ENCODE measurements at regions not wholly inside any gene's neighbourhood (a gene's known extent, or its start where the extent isn't known, plus 50 kb on each side); places are given as distances from the start of the nearest gene placed in this dataset.

DNA sequence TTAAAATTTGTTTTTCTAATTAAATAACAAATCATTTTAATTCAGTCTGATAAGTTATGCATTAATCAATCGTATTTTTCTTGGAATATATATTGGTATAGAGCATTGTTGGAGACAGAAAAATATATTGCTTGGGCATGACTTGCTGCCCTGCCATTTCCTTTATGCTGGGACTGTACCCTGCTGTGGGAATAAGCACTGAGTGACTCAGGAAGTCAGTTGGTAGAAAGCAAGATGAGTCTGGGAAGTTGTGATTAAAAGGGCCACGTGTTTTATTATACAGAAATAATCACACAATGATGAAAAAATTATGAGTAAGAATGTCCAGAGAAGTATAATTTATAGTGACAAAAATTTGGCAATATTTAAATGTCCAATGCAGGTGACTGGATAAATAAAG, 139.5 kb downstream of the KIF18A start:
- no peak for DNase-seq
- in situ Hi-C loops (cut with HindIII; ENCODE audit: low pct_ligation_motif_present, low pct_unique_long_range_greater_than_20kb, low sequenced_read_pairs) = no loop called here

DNA sequence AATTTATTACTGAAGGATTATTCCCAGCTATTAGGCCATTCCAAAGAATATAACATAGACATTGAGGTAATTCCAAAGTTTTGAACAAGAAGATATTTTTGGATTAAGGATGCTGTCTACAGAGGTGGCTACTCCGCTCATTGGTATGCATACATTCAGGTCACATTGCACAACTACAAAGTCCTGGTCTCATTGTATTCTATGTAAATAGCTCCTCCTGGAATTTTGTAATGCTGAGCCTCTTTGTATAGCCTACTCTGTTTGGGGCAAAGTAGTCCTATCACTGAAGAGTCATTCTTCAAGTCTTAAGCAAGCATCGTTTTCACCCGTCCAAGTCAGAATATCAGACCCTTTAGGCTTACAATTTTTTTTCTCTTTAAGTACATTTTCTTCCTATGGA, 142.4 kb downstream of the KIF18A start:
- in situ Hi-C loops (cut with HindIII; ENCODE audit: low pct_ligation_motif_present, low pct_unique_long_range_greater_than_20kb, low sequenced_read_pairs) = no loop called here
- no peak for DNase-seq

DNA sequence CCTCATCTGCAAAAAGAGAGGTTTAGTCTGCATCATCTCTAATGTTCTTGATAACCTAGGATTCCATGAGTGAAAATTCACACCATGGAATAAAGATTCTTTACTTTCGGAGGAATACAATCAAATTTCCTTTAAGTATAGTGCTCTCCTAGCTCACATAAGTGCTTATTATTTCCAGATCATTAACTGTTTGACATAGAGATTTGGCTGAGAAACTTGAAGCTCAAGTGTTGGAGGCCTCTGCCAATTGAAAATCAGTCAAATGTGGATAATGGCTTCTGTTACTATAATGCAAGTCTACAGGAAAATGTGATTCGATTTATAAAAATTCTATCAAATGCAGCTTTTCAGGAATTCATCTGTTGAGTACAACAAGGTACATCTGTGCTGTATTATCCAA, 144.6 kb downstream of the KIF18A start:
- DNase-seq = no peak
- in situ Hi-C loops (cut with HindIII; ENCODE audit: low pct_ligation_motif_present, low pct_unique_long_range_greater_than_20kb, low sequenced_read_pairs) = no loop called here

- DNase-seq = no peak
- in situ Hi-C loops (cut with HindIII; ENCODE audit: low pct_ligation_motif_present, low pct_unique_long_range_greater_than_20kb, low sequenced_read_pairs) = no loop called here
Measured at GRCh38 chr11:27949951-27950738, 157.8 kb downstream of the KIF18A start.

GRCh38 chr11:27945348-27945747, 162.6 kb downstream of the KIF18A start:
- no peak for DNase-seq
- in situ Hi-C loops (cut with HindIII; ENCODE audit: low pct_ligation_motif_present, low pct_unique_long_range_greater_than_20kb, low sequenced_read_pairs) = no loop called here

- in situ Hi-C loops (cut with HindIII; ENCODE audit: low pct_ligation_motif_present, low pct_unique_long_range_greater_than_20kb, low sequenced_read_pairs) = no loop called here
Measured at GRCh38 chr11:27938011-27938410, 169.9 kb downstream of the KIF18A start.

DNA sequence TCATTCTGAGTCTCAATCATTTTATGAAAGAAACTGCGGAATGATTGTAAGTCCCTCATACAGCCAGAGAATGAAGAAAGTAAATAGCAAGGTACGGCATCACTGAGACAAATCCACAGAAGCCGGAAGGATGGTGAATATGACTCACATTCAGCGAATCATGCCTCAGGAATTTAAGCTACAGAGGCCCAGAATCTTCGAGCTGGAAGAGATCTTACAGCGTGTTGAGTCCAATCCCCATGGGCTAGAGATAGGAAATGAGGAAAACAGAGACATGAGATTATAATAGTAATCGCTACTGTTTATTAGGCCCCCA, 173.2 kb downstream of the KIF18A start:
- in situ Hi-C loops (cut with HindIII; ENCODE audit: low pct_ligation_motif_present, low pct_unique_long_range_greater_than_20kb, low sequenced_read_pairs) = no loop called here
- DNase-seq = peak; percentile 95

More at GRCh38 chr11:27938011-27938410, 169.9 kb downstream of the KIF18A start:
- no peak for DNase-seq

DNA sequence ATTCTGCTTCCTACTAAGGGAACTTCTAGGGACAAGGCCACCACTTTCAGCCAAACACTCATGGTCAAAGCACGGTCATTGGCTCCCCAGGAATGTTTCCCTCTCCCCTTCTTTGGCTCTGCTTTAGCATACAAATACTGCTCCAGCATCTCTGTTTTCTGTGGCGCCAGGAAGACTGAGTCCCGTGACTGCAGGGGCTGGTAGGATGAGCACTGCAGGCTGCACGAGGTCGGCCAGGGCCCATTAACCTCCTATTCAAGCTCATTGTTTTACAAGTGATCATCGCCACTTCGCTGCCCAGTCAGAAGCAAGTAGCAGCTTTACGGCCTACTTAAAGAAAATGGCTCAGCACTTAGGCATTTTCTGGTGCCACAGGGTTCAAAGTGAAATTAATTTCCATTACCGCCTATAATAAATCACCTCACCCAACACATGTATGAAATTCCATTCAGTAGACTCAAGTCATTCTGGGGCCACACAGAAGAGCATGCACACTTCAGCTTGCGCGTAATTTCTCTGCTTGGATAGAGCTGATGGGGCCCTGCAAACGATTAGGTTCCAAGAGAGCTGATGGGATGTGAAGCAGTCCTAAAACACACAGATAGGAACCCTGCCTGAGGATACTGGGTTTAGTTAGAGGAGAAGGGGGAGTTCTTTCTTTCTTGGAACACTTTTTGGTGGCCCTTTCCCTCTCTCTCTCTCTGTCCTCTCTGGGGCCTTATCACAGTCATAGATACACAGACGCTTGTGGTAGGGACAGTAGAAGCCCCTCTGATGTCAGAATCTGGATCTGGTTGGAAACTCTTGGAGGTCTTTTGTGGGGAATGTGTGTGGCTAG, 173.7 kb downstream of the KIF18A start:
- in situ Hi-C loops (cut with HindIII; ENCODE audit: low pct_ligation_motif_present, low pct_unique_long_range_greater_than_20kb, low sequenced_read_pairs) = no loop called here
- DNase-seq = peak; percentile 98

DNA sequence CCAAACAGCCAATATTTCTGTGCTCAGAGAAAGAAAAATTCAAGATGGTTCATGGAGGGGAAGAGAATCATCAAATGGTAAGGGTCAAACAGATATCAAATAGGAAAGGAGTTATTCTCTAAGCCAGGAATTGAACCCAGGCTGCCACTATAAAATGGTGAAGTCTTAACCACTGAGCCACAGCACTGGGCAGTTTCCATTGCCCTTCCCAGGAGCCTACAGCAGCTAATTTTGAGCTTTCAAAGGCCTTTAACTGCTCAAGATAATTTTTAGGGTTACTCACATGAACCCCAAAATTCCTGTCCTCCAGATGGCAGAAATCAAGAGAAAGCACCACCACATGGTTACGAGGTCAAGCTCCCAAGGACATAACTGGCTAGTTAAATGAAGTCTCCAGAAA, 176.2 kb downstream of the KIF18A start:
- no peak for DNase-seq
- in situ Hi-C loops (cut with HindIII; ENCODE audit: low pct_ligation_motif_present, low pct_unique_long_range_greater_than_20kb, low sequenced_read_pairs) = no loop called here

- no peak for DNase-seq
- in situ Hi-C loops (cut with HindIII; ENCODE audit: low pct_ligation_motif_present, low pct_unique_long_range_greater_than_20kb, low sequenced_read_pairs) = no loop called here
Measured at GRCh38 chr11:27930946-27931345, 177.0 kb downstream of the KIF18A start.

GRCh38 chr11:27928809-27929208, 179.1 kb downstream of the KIF18A start:
- DNase-seq = no peak

GRCh38 chr11:27926981-27927481, 180.9 kb downstream of the KIF18A start:
- in situ Hi-C loops (cut with HindIII; ENCODE audit: low pct_ligation_motif_present, low pct_unique_long_range_greater_than_20kb, low sequenced_read_pairs) = no loop called here
- DNase-seq = no peak

More at GRCh38 chr11:27928809-27929208, 179.1 kb downstream of the KIF18A start:
- in situ Hi-C loops (cut with HindIII; ENCODE audit: low pct_ligation_motif_present, low pct_unique_long_range_greater_than_20kb, low sequenced_read_pairs) = no loop called here

GRCh38 chr11:27926486-27926885, 181.5 kb downstream of the KIF18A start:
- DNase-seq = no peak
- in situ Hi-C loops (cut with HindIII; ENCODE audit: low pct_ligation_motif_present, low pct_unique_long_range_greater_than_20kb, low sequenced_read_pairs) = no loop called here

DNA sequence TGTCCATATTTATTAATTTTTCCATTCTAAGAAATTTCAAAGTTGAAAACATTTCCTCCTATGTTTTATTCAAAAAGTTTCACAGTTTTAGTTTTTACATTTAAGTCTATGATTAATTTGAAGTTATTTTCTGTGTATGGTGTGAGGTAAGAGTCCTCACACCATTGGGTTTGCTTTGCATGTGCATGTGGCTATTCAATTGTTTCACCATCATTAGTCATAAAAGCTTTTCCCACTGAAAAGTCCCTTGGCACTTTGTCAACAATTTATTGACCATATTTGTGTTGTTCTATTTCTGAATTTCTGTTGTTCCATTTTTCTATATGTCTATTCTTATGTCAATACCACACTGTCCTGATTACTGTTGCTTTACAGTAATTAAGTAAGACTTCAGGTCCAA, 186.5 kb downstream of the KIF18A start:
- in situ Hi-C loops (cut with HindIII; ENCODE audit: low pct_ligation_motif_present, low pct_unique_long_range_greater_than_20kb, low sequenced_read_pairs) = no loop called here
- DNase-seq = no peak

DNA sequence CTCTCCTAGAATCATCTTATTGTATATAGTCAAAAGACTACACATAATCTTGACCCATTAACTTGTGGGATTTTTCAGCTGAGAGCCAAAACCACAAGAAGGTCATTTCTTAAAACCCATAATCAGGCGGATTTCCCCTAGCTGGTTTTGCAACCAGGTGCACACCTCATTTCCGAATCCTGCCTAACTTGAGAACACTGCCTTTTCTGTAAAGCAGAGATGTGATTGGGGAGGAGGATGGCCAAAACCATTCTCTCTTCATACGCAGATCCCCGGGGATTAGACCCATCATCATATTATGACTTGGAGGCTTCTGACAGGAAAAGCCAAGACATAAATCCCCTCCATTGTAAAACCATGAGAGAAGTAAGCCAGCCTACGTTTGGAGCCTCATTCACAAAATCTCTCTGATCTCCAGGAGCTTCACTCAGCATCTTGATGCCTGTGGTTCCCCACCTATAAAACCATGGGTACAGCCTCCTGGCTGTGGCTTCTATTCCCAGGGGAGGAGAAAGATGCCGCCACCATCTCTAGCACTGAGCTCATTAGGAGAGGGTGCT, 191.3 kb downstream of the KIF18A start:
- no peak for DNase-seq
- in situ Hi-C loops (cut with HindIII; ENCODE audit: low pct_ligation_motif_present, low pct_unique_long_range_greater_than_20kb, low sequenced_read_pairs) = no loop called here

DNA sequence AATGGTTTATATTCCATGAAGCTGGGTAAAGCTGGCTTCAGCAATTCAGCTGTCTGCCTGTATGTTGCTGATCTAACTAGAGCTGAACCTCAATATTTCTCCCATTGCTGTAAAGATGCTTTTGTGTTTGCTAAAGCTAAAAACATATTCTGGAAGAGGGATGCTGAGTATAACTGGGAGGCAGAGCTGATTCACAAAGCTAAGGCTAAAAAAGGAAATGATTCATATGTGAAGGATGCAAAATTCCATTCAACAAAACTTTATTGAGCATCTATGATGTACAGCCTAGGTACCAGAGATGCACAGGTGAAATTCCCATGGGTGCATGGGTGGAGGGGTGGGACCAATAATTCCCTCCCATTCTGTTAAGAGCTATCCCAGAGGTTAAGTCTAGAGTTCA, 193.9 kb downstream of the KIF18A start:
- in situ Hi-C loops (cut with HindIII; ENCODE audit: low pct_ligation_motif_present, low pct_unique_long_range_greater_than_20kb, low sequenced_read_pairs) = no loop called here
- no peak for DNase-seq

DNA sequence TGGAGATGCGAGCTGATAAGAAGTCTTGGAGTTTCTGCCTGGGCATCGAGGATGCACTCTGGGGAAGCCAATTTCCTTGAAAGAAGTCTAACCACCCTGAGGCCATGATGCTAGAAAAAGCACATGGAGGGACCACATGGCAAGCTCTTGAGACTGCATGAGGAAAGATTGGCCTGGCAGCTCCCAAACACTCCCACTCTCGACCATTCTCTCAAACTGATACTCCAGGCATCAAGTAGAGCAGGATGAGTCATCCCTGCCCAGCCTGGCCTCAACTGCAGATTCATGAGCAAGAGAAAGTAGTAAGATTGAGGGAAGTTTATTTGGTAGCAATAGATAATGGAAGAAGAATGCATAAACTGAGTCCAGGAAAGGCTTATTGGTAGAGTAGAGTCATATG, 194.3 kb downstream of the KIF18A start:
- no peak for DNase-seq
- in situ Hi-C loops (cut with HindIII; ENCODE audit: low pct_ligation_motif_present, low pct_unique_long_range_greater_than_20kb, low sequenced_read_pairs) = no loop called here

- in situ Hi-C loops (cut with HindIII; ENCODE audit: low pct_ligation_motif_present, low pct_unique_long_range_greater_than_20kb, low sequenced_read_pairs) = no loop called here
- peak; percentile 27 for DNase-seq
Measured at GRCh38 chr11:27912916-27913315, 195.0 kb downstream of the KIF18A start.

DNA sequence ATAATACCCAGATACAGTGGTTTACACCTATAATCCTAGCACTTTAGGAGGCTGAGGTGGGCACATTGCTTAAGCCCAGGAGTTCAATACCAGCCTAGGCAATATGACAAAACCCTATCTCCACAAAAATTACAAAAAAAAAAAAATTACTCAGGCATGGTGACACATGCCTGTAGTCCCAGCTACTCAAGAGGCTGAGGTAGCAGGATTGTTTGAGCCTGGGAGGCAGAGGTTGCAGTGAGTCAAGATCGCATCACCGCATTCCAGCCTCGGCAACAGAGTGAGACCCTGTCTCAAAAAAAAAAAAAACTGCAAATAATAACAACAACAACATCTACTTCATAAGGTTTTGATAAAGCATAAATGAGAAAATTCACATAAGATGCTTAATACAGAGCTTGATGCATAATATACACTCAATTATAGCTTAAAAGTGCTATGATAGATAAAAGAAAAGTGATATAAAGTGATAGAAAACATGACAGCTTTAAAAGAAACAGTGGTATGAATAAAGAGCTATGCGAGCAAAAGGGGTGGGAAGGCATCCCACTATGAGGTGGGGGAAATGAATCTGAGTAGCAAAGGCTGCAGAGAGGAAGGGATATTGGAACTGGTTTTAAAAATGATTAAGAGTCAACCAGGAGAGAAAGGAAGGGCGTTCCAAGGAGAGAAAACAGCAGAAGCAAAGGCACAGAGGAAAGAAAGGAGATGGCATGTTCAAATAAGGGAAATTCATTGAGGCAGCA, 197.6 kb downstream of the KIF18A start:
- peak; percentile 87 for DNase-seq
- in situ Hi-C loops (cut with HindIII; ENCODE audit: low pct_ligation_motif_present, low pct_unique_long_range_greater_than_20kb, low sequenced_read_pairs) = no loop called here

All from ACHN (cell line).